Fibroblast of lung (primary cell): ENCODE measurements at regions not wholly inside any gene's neighbourhood (a gene's known extent, or its start where the extent isn't known, plus 50 kb on each side); places are given as distances from the start of the nearest gene placed in this dataset.

Source experiments
- EZH2 ChIP-seq: IDR thresholded peaks from 2 replicates; pipeline ENCODE4 v1.5.1; 2012; ENCODE audit warnings: low read length, control low read depth, mild to moderate bottlenecking; ENCODE audit errors: missing control alignments
- TF ChIP-seq, protein P1 (sequence below), 2 donors: IDR thresholded peaks in 1 of 2; conservative IDR thresholded peaks in 1 of 2; 1 replicate in 1 of 2; 2 replicates in 1 of 2; pipeline ENCODE4 v1.5.1; 2011 to 2012; ENCODE audit warnings: low read length in 2 of 2, control low read depth in 1 of 2, inconsistent platforms in 1 of 2, low read depth in 1 of 2, mild to moderate bottlenecking in 1 of 2

DNA sequence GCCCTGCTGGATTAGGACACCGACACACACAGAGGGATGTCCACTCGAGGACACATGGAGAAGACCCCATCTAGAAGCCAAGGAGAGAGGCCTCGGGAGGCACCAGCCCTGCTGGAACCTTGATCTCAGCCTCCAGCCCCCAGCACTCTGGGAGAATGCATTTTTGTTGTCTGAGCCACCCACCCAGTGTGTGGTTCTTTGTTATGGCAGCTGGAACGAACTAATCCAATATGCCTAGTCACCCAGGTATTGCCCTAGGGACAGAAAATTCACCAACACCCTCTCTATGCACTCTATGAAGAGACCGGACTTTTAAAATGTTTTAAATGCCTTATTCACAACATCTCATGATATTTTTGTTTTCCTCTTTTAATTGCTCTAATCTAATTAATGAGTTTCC, 117.4 kb downstream of the CRYAA start:
- TF ChIP-seq, protein P1, sequence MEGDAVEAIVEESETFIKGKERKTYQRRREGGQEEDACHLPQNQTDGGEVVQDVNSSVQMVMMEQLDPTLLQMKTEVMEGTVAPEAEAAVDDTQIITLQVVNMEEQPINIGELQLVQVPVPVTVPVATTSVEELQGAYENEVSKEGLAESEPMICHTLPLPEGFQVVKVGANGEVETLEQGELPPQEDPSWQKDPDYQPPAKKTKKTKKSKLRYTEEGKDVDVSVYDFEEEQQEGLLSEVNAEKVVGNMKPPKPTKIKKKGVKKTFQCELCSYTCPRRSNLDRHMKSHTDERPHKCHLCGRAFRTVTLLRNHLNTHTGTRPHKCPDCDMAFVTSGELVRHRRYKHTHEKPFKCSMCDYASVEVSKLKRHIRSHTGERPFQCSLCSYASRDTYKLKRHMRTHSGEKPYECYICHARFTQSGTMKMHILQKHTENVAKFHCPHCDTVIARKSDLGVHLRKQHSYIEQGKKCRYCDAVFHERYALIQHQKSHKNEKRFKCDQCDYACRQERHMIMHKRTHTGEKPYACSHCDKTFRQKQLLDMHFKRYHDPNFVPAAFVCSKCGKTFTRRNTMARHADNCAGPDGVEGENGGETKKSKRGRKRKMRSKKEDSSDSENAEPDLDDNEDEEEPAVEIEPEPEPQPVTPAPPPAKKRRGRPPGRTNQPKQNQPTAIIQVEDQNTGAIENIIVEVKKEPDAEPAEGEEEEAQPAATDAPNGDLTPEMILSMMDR (conservative IDR thresholded peaks at IDR 0.05 in 1 of 2, IDR thresholded peaks at IDR 0.05 in 1 of 2; ENCODE audit: low read depth in 1 of 2, low read length in 2 of 2), result no peak
- no peak for TF ChIP-seq EZH2
